ENCODE measurements at regions not wholly inside any gene's neighbourhood (a gene's known extent, or its start where the extent isn't known, plus 50 kb on each side); places are given as distances from the start of the nearest gene placed in this dataset.

DNA sequence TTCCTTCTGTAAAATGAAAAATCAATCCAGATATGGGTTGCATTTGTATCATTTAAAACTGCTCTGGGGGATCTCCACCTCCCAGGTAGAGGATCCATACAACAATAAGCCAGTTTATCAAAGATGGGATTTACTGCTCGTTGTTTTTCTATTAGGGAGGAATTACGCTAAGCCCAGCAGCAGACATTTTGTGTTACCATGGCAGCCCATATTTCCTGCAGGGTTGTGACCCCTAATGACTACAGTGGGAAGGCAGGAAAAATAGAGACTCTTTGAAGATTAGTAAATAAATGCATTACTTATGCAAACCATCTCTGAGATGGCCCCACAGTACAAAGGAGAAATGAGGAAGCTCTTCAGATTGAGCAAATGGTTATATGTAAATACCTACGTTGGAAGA lies 253.4 kb upstream of the GPR101 start:
- Histone ChIP-seq H3K18ac (ENCODE audit: low read length) (no peak overlapping the region), H3K4ac (ENCODE audit: low read depth, low read length) (no peak overlapping the region), H4K12ac (ENCODE audit: low read depth, low read length) (no peak overlapping the region), H3K4me2 (ENCODE audit: low read length) (no peak overlapping the region), H2BK120ac (ENCODE audit: insufficient read depth, low read length, poor library complexity) (no peak overlapping the region), H3K27me3 (ENCODE audit: insufficient read depth, low read length) (no peaks in the 10 kb centered on the region), H2BK5ac (ENCODE audit: low read depth, low read length, poor library complexity) (no peak overlapping the region), H2BK12ac (ENCODE audit: low read length) (no peak overlapping the region), H3K36me3 (ENCODE audit: control insufficient read depth in 1 of 2, insufficient read depth in 2 of 2, low read length in 2 of 2) (no peaks in the 10 kb centered on the region), H3K9me3 (ENCODE audit: insufficient read depth, low read depth, low read length) (no peaks in the 10 kb centered on the region), H3K27ac (ENCODE audit: low read depth, low read length) (no peak overlapping the region), H4K8ac (ENCODE audit: low read depth, low read length) (no peak overlapping the region), H2AK5ac (ENCODE audit: low read length) (no peak overlapping the region), H3K4me3 (ENCODE audit: low read depth, low read length) (no peak overlapping the region), H2AFZ (ENCODE audit: insufficient read depth, low read length, poor library complexity) (no peak overlapping the region), H3K23ac (ENCODE audit: low read length) (no peak overlapping the region), H3K79me1 (ENCODE audit: low read length) (no peaks in the 10 kb centered on the region), H3K9ac (ENCODE audit: low read length) (no peak overlapping the region), H3K4me1 (ENCODE audit: control insufficient read depth in 1 of 2, insufficient read depth in 2 of 2, low read length in 2 of 2) (no peaks in the 10 kb centered on the region), H4K91ac (ENCODE audit: low read depth, low read length) (no peak overlapping the region), H3K14ac (ENCODE audit: low read length) (no peak overlapping the region), H3K79me2 (ENCODE audit: control insufficient read depth, insufficient read depth, low read length, poor library complexity) (no peaks in the 10 kb centered on the region)
- WGBS (ENCODE audit: extremely low coverage, insufficient coverage, insufficient read length) = no CpG with 5 or more reads among the region's 3 CpGs
- DNase-seq = no peak

- Histone ChIP-seq H2AFZ (ENCODE audit: insufficient read depth, low read length, poor library complexity) (no peak overlapping the region), H2BK5ac (ENCODE audit: low read depth, low read length, poor library complexity) (no peak overlapping the region), H3K9me3 (ENCODE audit: insufficient read depth, low read depth, low read length) (no peaks in the 10 kb centered on the region), H3K4ac (ENCODE audit: low read depth, low read length) (no peak overlapping the region), H3K79me1 (ENCODE audit: low read length) (no peaks in the 10 kb centered on the region), H2BK12ac (ENCODE audit: low read length) (no peak overlapping the region), H3K4me1 (ENCODE audit: control insufficient read depth in 1 of 2, insufficient read depth in 2 of 2, low read length in 2 of 2) (no peaks in the 10 kb centered on the region), H3K14ac (ENCODE audit: low read length) (no peak overlapping the region), H4K91ac (ENCODE audit: low read depth, low read length) (no peak overlapping the region), H3K36me3 (ENCODE audit: control insufficient read depth in 1 of 2, insufficient read depth in 2 of 2, low read length in 2 of 2) (no peaks in the 10 kb centered on the region), H4K8ac (ENCODE audit: low read depth, low read length) (no peak overlapping the region), H2BK120ac (ENCODE audit: insufficient read depth, low read length, poor library complexity) (no peak overlapping the region), H4K12ac (ENCODE audit: low read depth, low read length) (no peak overlapping the region), H3K27me3 (ENCODE audit: insufficient read depth, low read length) (no peaks in the 10 kb centered on the region), H3K4me2 (ENCODE audit: low read length) (no peak overlapping the region), H3K9ac (ENCODE audit: low read length) (no peak overlapping the region), H3K23ac (ENCODE audit: low read length) (no peak overlapping the region), H3K79me2 (ENCODE audit: control insufficient read depth, insufficient read depth, low read length, poor library complexity) (no peaks in the 10 kb centered on the region), H3K4me3 (ENCODE audit: low read depth, low read length) (no peak overlapping the region), H3K27ac (ENCODE audit: low read depth, low read length) (no peak overlapping the region), H2AK5ac (ENCODE audit: low read length) (no peak overlapping the region), H3K18ac (ENCODE audit: low read length) (no peak overlapping the region)
- no CpG with 5 or more reads among the region's 2 CpGs for WGBS (ENCODE audit: extremely low coverage, insufficient coverage, insufficient read length)
- no peak for DNase-seq
Measured at GRCh38 chrX:137286423-137286822, 252.6 kb upstream of the GPR101 start.

- Histone ChIP-seq H2BK120ac (ENCODE audit: insufficient read depth, low read length, poor library complexity) (no peak overlapping the region), H2AFZ (ENCODE audit: insufficient read depth, low read length, poor library complexity) (no peak overlapping the region), H2BK12ac (ENCODE audit: low read length) (no peak overlapping the region), H3K79me2 (ENCODE audit: control insufficient read depth, insufficient read depth, low read length, poor library complexity) (no peaks in the 10 kb centered on the region), H3K4ac (ENCODE audit: low read depth, low read length) (no peak overlapping the region), H3K27me3 (ENCODE audit: insufficient read depth, low read length) (no peaks in the 10 kb centered on the region), H3K23ac (ENCODE audit: low read length) (no peak overlapping the region), H3K9me3 (ENCODE audit: insufficient read depth, low read depth, low read length) (no peaks in the 10 kb centered on the region), H3K79me1 (ENCODE audit: low read length) (no peaks in the 10 kb centered on the region), H3K27ac (ENCODE audit: low read depth, low read length) (no peak overlapping the region), H4K8ac (ENCODE audit: low read depth, low read length) (no peak overlapping the region), H3K9ac (ENCODE audit: low read length) (no peak overlapping the region), H4K91ac (ENCODE audit: low read depth, low read length) (no peak overlapping the region), H4K12ac (ENCODE audit: low read depth, low read length) (no peak overlapping the region), H3K18ac (ENCODE audit: low read length) (no peak overlapping the region), H2BK5ac (ENCODE audit: low read depth, low read length, poor library complexity) (no peak overlapping the region), H3K4me2 (ENCODE audit: low read length) (no peak overlapping the region), H3K4me3 (ENCODE audit: low read depth, low read length) (no peak overlapping the region), H3K14ac (ENCODE audit: low read length) (no peak overlapping the region), H3K36me3 (ENCODE audit: control insufficient read depth in 1 of 2, insufficient read depth in 2 of 2, low read length in 2 of 2) (no peaks in the 10 kb centered on the region), H2AK5ac (ENCODE audit: low read length) (no peak overlapping the region), H3K4me1 (ENCODE audit: control insufficient read depth in 1 of 2, insufficient read depth in 2 of 2, low read length in 2 of 2) (no peaks in the 10 kb centered on the region)
- no CpG with 5 or more reads among the region's 4 CpGs for WGBS (ENCODE audit: extremely low coverage, insufficient coverage, insufficient read length)
- DNase-seq = no peak
Measured at GRCh38 chrX:137278825-137279224, 245.0 kb upstream of the GPR101 start.

- Histone ChIP-seq H3K27me3 (ENCODE audit: insufficient read depth, low read length) (no peaks in the 10 kb centered on the region), H3K9me3 (ENCODE audit: insufficient read depth, low read depth, low read length) (no peaks in the 10 kb centered on the region)
Measured at GRCh38 chrX:137263374-137263773, 229.6 kb upstream of the GPR101 start.

More at GRCh38 chrX:137263374-137263773, 229.6 kb upstream of the GPR101 start:
- Histone ChIP-seq H2AK5ac (ENCODE audit: low read length) (no peak overlapping the region), H3K9ac (ENCODE audit: low read length) (no peak overlapping the region), H2BK12ac (ENCODE audit: low read length) (no peak overlapping the region), H2AFZ (ENCODE audit: insufficient read depth, low read length, poor library complexity) (no peak overlapping the region), H3K36me3 (ENCODE audit: control insufficient read depth in 1 of 2, insufficient read depth in 2 of 2, low read length in 2 of 2) (no peaks in the 10 kb centered on the region), H3K79me2 (ENCODE audit: control insufficient read depth, insufficient read depth, low read length, poor library complexity) (no peaks in the 10 kb centered on the region), H3K4ac (ENCODE audit: low read depth, low read length) (no peak overlapping the region), H4K12ac (ENCODE audit: low read depth, low read length) (no peak overlapping the region), H3K27ac (ENCODE audit: low read depth, low read length) (no peak overlapping the region), H3K4me1 (ENCODE audit: control insufficient read depth in 1 of 2, insufficient read depth in 2 of 2, low read length in 2 of 2) (no peaks in the 10 kb centered on the region), H2BK120ac (ENCODE audit: insufficient read depth, low read length, poor library complexity) (no peak overlapping the region), H4K8ac (ENCODE audit: low read depth, low read length) (no peak overlapping the region), H3K79me1 (ENCODE audit: low read length) (no peaks in the 10 kb centered on the region), H3K4me3 (ENCODE audit: low read depth, low read length) (no peak overlapping the region), H4K91ac (ENCODE audit: low read depth, low read length) (no peak overlapping the region), H3K14ac (ENCODE audit: low read length) (no peak overlapping the region), H3K23ac (ENCODE audit: low read length) (no peak overlapping the region), H3K4me2 (ENCODE audit: low read length) (no peak overlapping the region), H2BK5ac (ENCODE audit: low read depth, low read length, poor library complexity) (no peak overlapping the region), H3K18ac (ENCODE audit: low read length) (no peak overlapping the region)
- WGBS (ENCODE audit: extremely low coverage, insufficient coverage, insufficient read length) = no CpG with 5 or more reads among the region's 3 CpGs
- DNase-seq = no peak
